ENCODE measurements at regions not wholly inside any gene's neighbourhood (a gene's known extent, or its start where the extent isn't known, plus 50 kb on each side); places are given as distances from the start of the nearest gene placed in this dataset.
"Not testable (repeated sequence)": the region's sequence is repeated elsewhere in the genome, so short reads cannot be mapped to it uniquely, and the experiment has no call there.

DNA sequence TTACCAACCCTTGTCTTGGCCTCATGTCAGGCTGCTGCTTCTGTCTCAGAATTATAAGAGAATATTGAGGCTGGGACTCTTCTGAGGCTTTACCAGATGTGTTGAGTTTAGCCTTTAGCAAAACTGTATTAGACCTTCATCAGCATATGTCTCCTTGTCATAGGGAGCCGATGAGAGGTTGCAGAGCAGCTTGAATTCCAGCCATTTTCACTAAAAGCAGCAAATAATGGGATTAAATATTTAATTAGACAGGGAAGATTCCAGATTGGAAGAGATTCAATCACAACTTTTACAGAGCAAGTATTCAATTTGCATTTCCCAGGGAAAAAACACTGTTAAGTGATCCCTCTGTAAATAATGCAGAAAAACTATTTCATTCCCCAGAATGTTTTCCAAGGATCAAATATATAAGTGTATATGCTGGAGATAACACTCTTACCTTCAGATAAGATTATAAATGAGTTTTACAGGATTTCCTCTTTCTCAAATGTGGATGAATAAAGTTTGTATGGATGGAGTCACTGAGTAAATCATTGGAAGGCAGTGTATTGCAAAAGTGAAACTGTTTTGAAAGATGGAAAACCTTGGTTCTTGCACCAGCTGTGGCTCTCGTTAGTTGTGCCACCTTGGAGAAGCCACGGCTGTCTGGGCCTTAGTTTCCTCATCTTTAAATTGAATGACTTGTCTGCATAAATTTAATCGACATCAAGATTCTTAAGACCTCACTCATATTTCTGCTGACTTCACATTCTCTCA is 466.4 kb upstream of the SGO1 start:
- Histone ChIP-seq H3K27me3 (replicated peaks) (no peaks in the 10 kb centered on the region), H3K4me1 (replicated peaks) (no peaks in the 10 kb centered on the region), H3K36me3 (no peaks in the 10 kb centered on the region), H3K27ac (no peak overlapping the region), H3K4me3 (no peak overlapping the region), H3K9me3 (replicated peaks) (no peaks in the 10 kb centered on the region)
- DNase-seq (ENCODE audit: low read depth in 1 of 2, low spot score in 2 of 2): no peak

DNA sequence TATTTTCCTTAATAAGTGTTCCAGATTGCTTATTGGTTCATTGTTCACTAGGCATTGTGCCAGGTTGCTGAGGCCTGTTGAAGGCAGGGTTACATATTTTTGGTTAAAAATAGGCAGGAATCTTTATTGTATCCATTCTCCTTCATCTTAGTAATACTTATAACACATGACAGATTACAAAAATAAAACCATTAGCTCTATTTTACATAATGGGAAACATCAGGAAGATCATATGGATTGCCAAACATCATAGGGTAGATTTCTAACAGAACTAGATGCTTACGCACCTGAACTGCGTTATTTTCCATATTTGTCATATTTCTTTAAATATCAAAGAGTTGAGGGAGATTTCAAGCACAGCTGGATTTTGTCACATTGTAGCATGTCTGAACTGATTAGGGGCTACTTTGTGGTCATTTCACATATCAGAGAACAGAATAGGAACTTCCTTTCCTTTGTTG is 462.9 kb upstream of the SGO1 start:
- Histone ChIP-seq H3K27me3 (replicated peaks) (no peaks in the 10 kb centered on the region), H3K9me3 (replicated peaks) (no peaks in the 10 kb centered on the region), H3K4me1 (replicated peaks) (no peaks in the 10 kb centered on the region), H3K4me3 (no peak overlapping the region), H3K36me3 (no peaks in the 10 kb centered on the region), H3K27ac (no peak overlapping the region)
- DNase-seq (ENCODE audit: low read depth in 1 of 2, low spot score in 2 of 2): no peak

DNA sequence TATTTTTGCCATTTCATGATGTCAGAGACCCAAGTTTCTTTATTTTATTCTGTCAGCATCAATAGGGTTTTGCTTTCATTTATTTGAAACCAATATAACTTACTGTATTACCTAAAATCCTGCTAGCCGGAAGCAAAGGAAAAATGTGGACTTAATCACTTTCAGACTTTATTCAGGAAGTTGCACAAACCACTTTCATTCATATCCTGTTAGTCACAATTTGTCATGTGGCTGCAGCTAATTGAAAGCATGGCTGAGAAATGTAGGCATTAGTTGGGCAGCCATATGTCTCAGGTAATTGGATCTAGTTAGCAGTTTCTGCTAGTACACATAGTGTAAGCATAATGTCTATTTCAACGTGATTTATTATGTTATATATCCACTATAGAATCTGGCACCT is 462.3 kb upstream of the SGO1 start:
- no peak overlapping the region for H3K27ac ChIP-seq

DNA sequence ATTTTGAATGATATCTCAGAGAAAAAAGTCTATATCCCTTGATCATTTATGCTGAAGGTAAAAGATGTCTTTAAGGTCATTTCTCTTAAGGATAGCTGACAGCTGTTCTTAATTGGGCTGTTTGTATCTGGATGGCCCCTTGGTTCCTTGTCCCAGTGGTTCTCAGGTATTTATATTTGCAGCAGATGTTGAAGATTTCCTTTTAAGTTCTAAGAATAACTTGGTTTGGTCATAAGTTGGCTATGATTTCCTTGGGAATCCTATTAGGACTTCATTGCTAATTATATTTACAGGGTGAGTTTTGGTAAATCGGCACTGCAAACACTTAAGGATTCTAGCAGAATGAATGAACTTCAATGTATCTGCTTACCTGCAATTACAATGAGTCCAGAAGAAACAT is 460.4 kb upstream of the SGO1 start:
- Histone ChIP-seq H3K4me1 (replicated peaks) (no peaks in the 10 kb centered on the region), H3K36me3 (no peaks in the 10 kb centered on the region), H3K27me3 (replicated peaks) (no peaks in the 10 kb centered on the region), H3K27ac (no peak overlapping the region), H3K4me3 (no peak overlapping the region), H3K9me3 (replicated peaks) (no peaks in the 10 kb centered on the region)
- DNase-seq (ENCODE audit: low read depth in 1 of 2, low spot score in 2 of 2): no peak

More for the DNA sequence above, 462.3 kb upstream of the SGO1 start:
- no peak for DNase-seq (ENCODE audit: low read depth in 1 of 2, low spot score in 2 of 2)
- no peaks in the 10 kb centered on the region for H3K4me1 ChIP-seq (replicated peaks)
- no peaks in the 10 kb centered on the region for H3K9me3 ChIP-seq (replicated peaks)
- H3K4me3 ChIP-seq: no peak overlapping the region
- H3K27me3 ChIP-seq (replicated peaks): no peaks in the 10 kb centered on the region
- no peaks in the 10 kb centered on the region for H3K36me3 ChIP-seq

DNA sequence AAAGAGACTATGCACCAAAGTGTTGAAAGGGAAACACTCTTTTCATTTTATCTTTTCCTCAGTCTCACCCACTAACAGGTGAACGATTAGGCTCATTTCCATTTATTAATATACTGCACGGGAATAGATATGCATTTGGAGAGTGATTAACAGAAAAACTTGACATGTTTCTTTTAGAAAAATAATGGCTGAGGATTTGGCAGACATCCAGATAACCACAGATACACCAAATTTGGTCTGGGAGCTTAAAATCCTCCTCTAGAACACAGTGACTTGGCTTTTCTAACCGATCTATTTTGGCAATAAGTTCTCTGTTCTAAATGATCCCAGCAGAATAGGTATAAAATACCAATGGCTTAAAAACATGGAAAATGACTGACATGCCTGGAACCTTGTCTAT is 459.3 kb upstream of the SGO1 start:
- Histone ChIP-seq H3K4me3 (no peak overlapping the region), H3K27me3 (replicated peaks) (no peaks in the 10 kb centered on the region), H3K27ac (no peak overlapping the region), H3K36me3 (no peaks in the 10 kb centered on the region), H3K4me1 (replicated peaks) (no peaks in the 10 kb centered on the region), H3K9me3 (replicated peaks) (no peaks in the 10 kb centered on the region)
- no peak for DNase-seq (ENCODE audit: low read depth in 1 of 2, low spot score in 2 of 2)

DNA sequence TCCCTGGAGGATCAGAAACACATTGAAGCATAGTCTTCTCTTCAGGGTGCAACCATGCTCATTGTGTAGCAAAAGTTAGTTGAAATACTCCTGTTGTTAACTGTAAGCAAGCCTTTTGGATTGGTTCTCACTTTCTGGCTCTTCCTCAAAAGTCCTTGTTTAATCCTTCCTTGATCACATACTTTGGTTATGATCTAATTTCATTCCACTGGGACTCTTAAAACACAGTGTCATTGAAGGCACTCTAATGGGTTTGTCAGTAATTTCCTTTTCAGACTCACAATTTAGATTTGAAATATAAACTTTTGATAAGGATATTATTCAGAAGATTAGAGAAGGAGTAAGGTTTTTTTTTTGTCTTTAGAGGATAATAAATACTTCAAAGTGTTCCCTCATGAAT is 451.7 kb upstream of the SGO1 start:
- H3K27ac ChIP-seq: no peak overlapping the region

DNA sequence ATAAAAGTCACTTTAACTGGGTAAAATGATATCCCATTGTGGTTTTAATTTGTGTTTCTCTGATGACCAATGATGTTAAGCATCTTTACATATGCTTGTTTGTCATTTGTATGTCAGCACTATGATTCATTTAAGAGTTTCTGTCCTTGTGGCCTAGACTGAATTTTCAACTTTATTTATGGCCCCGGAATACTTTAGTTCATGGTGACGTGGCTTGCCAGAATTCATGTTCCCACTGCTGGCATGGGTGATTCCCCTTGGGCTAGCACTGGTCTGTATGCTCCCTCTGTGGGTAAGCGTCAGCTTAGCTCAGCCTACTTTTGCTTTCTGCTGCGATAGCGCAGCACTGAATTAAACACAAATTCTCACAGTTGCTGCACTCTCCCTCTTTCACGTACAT is 436.3 kb upstream of the SGO1 start:
- no peaks in the 10 kb centered on the region for H3K4me1 ChIP-seq (replicated peaks)
- H3K27ac ChIP-seq: no peak overlapping the region
- H3K36me3 ChIP-seq: no peaks in the 10 kb centered on the region
- DNase-seq (ENCODE audit: low read depth in 1 of 2, low spot score in 2 of 2): no peak
- no peak overlapping the region for H3K4me3 ChIP-seq
- no peaks in the 10 kb centered on the region for H3K9me3 ChIP-seq (replicated peaks)
- no peaks in the 10 kb centered on the region for H3K27me3 ChIP-seq (replicated peaks)

More for the DNA sequence above, 451.7 kb upstream of the SGO1 start:
- no peaks in the 10 kb centered on the region for H3K9me3 ChIP-seq (replicated peaks)
- H3K4me1 ChIP-seq (replicated peaks): no peaks in the 10 kb centered on the region
- no peak for DNase-seq (ENCODE audit: low read depth in 1 of 2, low spot score in 2 of 2)
- no peaks in the 10 kb centered on the region for H3K27me3 ChIP-seq (replicated peaks)
- no peak overlapping the region for H3K4me3 ChIP-seq
- H3K36me3 ChIP-seq: no peaks in the 10 kb centered on the region

DNA sequence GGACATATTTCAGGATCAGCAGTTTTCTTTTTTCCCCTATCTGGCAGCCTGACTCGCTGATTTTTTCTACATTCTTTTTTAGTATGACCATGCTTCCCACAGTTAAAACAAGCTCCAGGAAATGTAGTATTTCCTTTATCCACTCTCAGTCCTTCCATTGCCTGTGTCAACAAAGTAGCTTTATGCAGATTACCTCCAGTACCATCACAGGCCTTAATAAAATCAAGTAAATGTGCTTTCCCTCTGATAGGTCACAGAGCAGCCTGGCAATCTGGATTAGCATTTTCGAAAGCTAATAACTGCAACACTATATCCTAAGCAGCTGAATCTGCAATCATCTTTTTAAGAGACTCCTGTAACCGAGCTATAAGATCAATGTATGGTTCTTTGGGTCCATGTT is 432.6 kb upstream of the SGO1 start:
- H3K4me3 ChIP-seq; H3K4me1 ChIP-seq (replicated peaks); H3K9me3 ChIP-seq (replicated peaks); H3K36me3 ChIP-seq; H3K27ac ChIP-seq; DNase-seq (ENCODE audit: low read depth in 1 of 2, low spot score in 2 of 2); H3K27me3 ChIP-seq (replicated peaks): not testable (repeated sequence)

DNA sequence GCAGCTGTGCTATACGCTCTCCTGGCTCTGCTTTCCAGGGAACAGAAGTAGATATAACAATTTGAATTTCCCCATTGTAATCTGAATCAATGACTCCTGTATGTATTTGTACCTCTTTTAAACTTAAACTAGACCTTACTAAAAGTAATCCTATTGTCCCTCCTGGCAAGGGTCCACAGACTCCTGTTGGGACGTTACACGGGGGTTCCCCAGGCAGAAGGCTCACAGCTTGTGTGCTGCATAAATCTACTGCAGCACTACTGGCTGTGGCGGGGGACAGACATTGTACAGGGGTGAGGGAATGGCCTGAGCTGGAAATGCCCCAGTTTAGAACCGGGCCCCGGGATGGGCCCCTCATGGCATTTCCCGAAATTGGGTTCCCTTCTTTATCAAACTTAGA is 432.2 kb upstream of the SGO1 start:
- not testable (repeated sequence) for DNase-seq (ENCODE audit: low read depth in 1 of 2, low spot score in 2 of 2); H3K36me3 ChIP-seq; H3K4me1 ChIP-seq (replicated peaks); H3K27ac ChIP-seq; H3K27me3 ChIP-seq (replicated peaks); H3K9me3 ChIP-seq (replicated peaks); H3K4me3 ChIP-seq

DNA sequence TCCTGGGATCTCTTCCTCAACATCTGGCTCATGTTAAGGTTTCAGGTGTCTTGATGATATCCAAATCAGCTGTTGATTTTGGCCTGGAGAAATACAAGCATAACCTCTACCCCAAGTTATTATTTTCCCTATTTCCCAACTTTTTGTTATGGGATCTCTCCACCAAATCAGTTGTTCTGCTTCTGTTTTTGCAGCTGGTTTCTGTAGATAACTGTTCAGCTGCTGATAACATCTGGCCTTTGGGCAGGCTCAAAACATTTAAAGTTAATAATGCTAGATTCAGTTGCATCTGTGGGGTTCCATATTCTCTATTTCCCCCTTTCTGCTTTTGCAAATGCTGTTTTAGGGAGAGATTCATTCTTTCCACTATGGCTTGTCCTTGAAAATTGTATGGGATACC is 430.0 kb upstream of the SGO1 start:
- H3K27me3 ChIP-seq (replicated peaks); H3K4me1 ChIP-seq (replicated peaks); H3K4me3 ChIP-seq; H3K36me3 ChIP-seq; H3K27ac ChIP-seq; DNase-seq (ENCODE audit: low read depth in 1 of 2, low spot score in 2 of 2); H3K9me3 ChIP-seq (replicated peaks): not testable (repeated sequence)

DNA sequence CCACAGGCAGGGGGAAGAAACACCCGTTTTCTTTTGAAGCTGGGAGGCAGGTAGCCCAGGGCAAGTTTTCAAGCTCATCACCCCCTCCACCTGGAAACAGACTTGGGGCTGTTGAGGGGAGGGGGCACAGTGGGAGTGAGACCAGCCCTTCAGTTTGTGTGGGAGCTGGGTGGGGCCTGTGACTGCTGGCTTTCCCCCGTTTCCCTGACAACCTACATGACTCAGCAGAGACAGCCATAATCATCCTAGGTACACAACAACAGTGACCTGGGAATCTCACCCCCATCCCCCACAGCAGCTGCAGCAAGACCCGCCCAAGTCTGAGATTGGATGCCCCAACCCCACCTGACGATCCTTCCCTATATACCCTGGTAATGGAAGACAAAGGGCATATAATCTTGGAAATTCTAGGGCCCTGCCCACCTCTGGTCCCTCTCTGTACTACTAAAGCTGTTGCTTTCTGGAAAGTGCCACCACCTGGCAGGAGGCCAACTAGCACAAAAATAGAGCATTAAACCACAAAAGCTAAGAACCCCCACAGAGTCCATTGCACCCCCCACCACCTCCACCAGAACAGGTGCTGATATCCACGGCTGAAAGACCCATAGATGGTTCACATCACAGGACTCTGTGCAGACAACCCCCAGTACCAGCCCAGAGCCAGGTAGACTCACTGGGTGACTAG is 422.2 kb upstream of the SGO1 start:
- Histone ChIP-seq H3K36me3 (no peaks in the 10 kb centered on the region), H3K4me1 (replicated peaks) (no peaks in the 10 kb centered on the region), H3K9me3 (replicated peaks) (0 out of 2 replicates have a peak, but pooled peaks cover 2% of the 10 kb centered on the region), H3K27me3 (replicated peaks) (no peaks in the 10 kb centered on the region), H3K4me3 (no peak overlapping the region), H3K27ac (no peak overlapping the region)
- no peak for DNase-seq (ENCODE audit: low read depth in 1 of 2, low spot score in 2 of 2)

DNA sequence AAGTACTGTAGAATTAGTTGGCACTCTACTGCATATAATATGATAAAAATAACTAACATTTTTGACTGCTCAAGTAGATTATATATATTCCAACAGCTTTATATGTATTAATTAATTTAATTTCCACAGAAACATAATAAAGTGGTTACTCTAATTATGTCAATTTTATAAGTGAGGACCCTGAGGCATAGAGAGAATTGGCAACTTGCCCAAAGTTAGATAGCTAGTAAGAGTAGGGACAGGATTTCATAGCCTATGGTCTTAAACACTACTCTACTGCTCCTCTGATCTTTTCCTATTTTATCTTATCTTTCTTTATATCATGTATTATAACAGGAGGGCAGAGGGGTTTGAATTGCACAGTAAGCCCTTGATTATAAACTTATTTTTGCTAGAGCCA is 418.7 kb upstream of the SGO1 start:
- no peak overlapping the region for H3K27ac ChIP-seq
- H3K4me3 ChIP-seq: no peak overlapping the region
- H3K36me3 ChIP-seq: no peaks in the 10 kb centered on the region
- no peaks in the 10 kb centered on the region for H3K27me3 ChIP-seq (replicated peaks)
- no peaks in the 10 kb centered on the region for H3K4me1 ChIP-seq (replicated peaks)
- H3K9me3 ChIP-seq (replicated peaks): 0 out of 2 replicates have a peak, but pooled peaks cover 2% of the 10 kb centered on the region
- DNase-seq (ENCODE audit: low read depth in 1 of 2, low spot score in 2 of 2): no peak

DNA sequence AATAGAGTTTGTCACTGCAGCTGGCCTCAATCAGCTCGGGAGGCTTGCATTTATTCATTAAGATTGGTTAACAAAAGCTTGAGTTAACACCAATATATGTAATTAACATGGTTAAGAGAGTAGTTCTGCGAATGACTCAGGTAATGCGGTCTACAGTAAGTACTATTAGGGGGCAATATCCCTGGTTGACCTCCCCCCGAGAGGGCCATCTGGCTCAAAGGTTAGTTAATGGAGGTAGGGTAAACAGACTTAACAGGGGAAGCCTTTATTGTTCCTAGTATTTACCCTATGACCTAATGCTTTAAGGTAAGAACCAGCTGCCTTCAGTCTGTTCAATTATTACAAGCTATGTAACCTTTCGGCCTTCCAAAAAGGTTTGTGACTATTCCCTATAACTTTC is 403.3 kb upstream of the SGO1 start:
- H3K27ac ChIP-seq: no peak overlapping the region
- H3K36me3 ChIP-seq: no peaks in the 10 kb centered on the region
- H3K4me3 ChIP-seq: no peak overlapping the region
- H3K9me3 ChIP-seq (replicated peaks): 0 out of 2 replicates have a peak, but pooled peaks cover 4% of the 10 kb centered on the region
- no peaks in the 10 kb centered on the region for H3K27me3 ChIP-seq (replicated peaks)
- H3K4me1 ChIP-seq (replicated peaks): no peaks in the 10 kb centered on the region
- DNase-seq (ENCODE audit: low read depth in 1 of 2, low spot score in 2 of 2): no peak

DNA sequence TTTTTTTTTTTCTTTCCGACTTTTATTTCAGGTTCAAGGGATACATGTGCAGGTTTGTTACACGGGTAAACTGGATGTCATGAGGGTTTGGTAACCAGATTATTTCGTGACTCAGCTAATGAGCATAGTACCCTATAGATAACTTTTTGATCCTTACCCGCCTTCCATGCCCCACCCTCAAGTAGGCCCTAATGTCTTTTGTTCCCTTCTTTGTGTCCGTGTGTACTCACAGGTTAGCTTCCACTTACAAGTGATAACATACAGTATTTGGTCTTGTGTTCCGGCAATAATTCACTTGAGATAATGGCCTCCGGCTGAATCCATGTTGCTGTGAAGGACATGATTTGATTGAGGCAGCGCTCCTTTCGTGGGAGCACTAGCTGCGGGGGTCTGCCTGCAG is 402.8 kb upstream of the SGO1 start:
- H3K4me1 ChIP-seq (replicated peaks): no peaks in the 10 kb centered on the region

More for the DNA sequence above, 402.8 kb upstream of the SGO1 start:
- H3K36me3 ChIP-seq: no peaks in the 10 kb centered on the region
- no peak overlapping the region for H3K27ac ChIP-seq
- no peak for DNase-seq (ENCODE audit: low read depth in 1 of 2, low spot score in 2 of 2)
- H3K4me3 ChIP-seq: no peak overlapping the region
- 0 out of 2 replicates have a peak, but pooled peaks cover 4% of the 10 kb centered on the region for H3K9me3 ChIP-seq (replicated peaks)
- no peaks in the 10 kb centered on the region for H3K27me3 ChIP-seq (replicated peaks)

Measured in SJSA1 (cell line).